IMR-90 (cell line): ENCODE measurements at regions not wholly inside any gene's neighbourhood (a gene's known extent, or its start where the extent isn't known, plus 50 kb on each side); places are given as distances from the start of the nearest gene placed in this dataset.

Experiments
- ATAC-seq: fragments of 200-7000 bp; cut with Tn5 transposase; 2 replicates; pipeline ENCODE4 v1.9.1; 2020; ENCODE audit warnings: low read depth, mild to moderate bottlenecking, moderate library complexity
- BruUV-seq: library from RNA; stranded (reverse); fragments of 400-500 nt; replicated peaks from 2 replicates; lab custom pipeline; 2021; lab: Mats Ljungman, UMichigan
- CTCF ChIA-PET: fragments of 300-600 bp; formaldehyde crosslinking; extraction: SDS; loops from one replicate; lab custom pipeline; 2021; ENCODE audit warnings: antibody characterized with exemption; lab: Yijun Ruan, JAX
- POLR2A ChIA-PET: fragments of 300-600 bp; sonication (Branson Sonifier 250); formaldehyde crosslinking; loops from one replicate; lab custom pipeline; 2022; ENCODE audit warnings: antibody characterized with exemption; ENCODE audit not compliant: unreplicated experiment; lab: Charles Lee
- DNase-seq: peaks from one replicate; pipeline ENCODE4 v3.0.0; 2013
- H2AFZ ChIP-seq: replicated peaks from 2 replicates; pipeline ENCODE3; 2013; ENCODE audit warnings: low read length, mild to moderate bottlenecking; ENCODE audit not compliant: poor library complexity
- H2AK5ac ChIP-seq: 2 replicates; pipeline ENCODE4 v1.6.1; 2013; ENCODE audit warnings: low read depth, low read length, inconsistent platforms
- H2AK9ac ChIP-seq: replicated peaks from 2 replicates; pipeline ENCODE3; 2013; ENCODE audit warnings: mild to moderate bottlenecking, low read depth, low read length, moderate library complexity; ENCODE audit not compliant: poor library complexity
- H2BK120ac ChIP-seq: 2 replicates; pipeline ENCODE4 v1.6.1; 2013; ENCODE audit warnings: low read depth, low read length, inconsistent platforms
- H2BK15ac ChIP-seq: 3 replicates; pipeline ENCODE4 v1.6.1; 2013; ENCODE audit warnings: low read depth, low read length, inconsistent platforms
- H2BK20ac ChIP-seq: 2 replicates; pipeline ENCODE4 v1.6.1; 2013; ENCODE audit warnings: low read depth, mild to moderate bottlenecking, inconsistent platforms, low read length, moderate library complexity
- H2BK5ac ChIP-seq: 2 replicates; pipeline ENCODE4 v1.6.1; 2013; ENCODE audit warnings: mild to moderate bottlenecking, low read depth, low read length, inconsistent platforms; ENCODE audit not compliant: poor library complexity, severe bottlenecking
- H3K14ac ChIP-seq: replicated peaks from 2 replicates; pipeline ENCODE4 v1.6.1; 2013; ENCODE audit warnings: low read depth, low read length, inconsistent platforms
- H3K18ac ChIP-seq: 2 replicates; pipeline ENCODE4 v1.6.1; 2013; ENCODE audit warnings: low read depth, low read length, control low read depth
- H3K23ac ChIP-seq: 2 replicates; pipeline ENCODE4 v1.6.1; 2013; ENCODE audit warnings: low read depth, low read length, inconsistent platforms
- H3K27ac ChIP-seq: 2 replicates; pipeline ENCODE4 v1.5.1; 2013; ENCODE audit warnings: mild to moderate bottlenecking, control low read depth, low read length; ENCODE audit not compliant: insufficient read depth
- H3K27me3 ChIP-seq: 2 replicates; pipeline ENCODE4 v1.6.1; 2013; ENCODE audit warnings: low read length; ENCODE audit not compliant: control insufficient read depth, insufficient read depth
- H3K36me3 ChIP-seq: 2 replicates; pipeline ENCODE4 v1.6.1; 2013; ENCODE audit warnings: low read length, mixed read lengths; ENCODE audit not compliant: control insufficient read depth, insufficient read depth
- H3K4ac ChIP-seq: 2 replicates; pipeline ENCODE4 v1.6.1; 2013; ENCODE audit warnings: low read depth, low read length, inconsistent platforms
- H3K4me1 ChIP-seq: 2 replicates; pipeline ENCODE4 v1.6.1; 2013; ENCODE audit warnings: low read length, mixed read lengths; ENCODE audit not compliant: control insufficient read depth, insufficient read depth
- H3K4me2 ChIP-seq: 2 replicates; pipeline ENCODE4 v1.6.1; 2013; ENCODE audit warnings: low read depth, mild to moderate bottlenecking, control low read depth, low read length, moderate library complexity
- H3K4me3 ChIP-seq: 2 replicates; pipeline ENCODE4 v1.5.1; 2013; ENCODE audit warnings: low read depth, mild to moderate bottlenecking, control low read depth, low read length, moderate library complexity; ENCODE audit not compliant: insufficient read depth
- H3K56ac ChIP-seq: 2 replicates; pipeline ENCODE4 v1.6.1; 2013; ENCODE audit warnings: low read length, inconsistent platforms; ENCODE audit not compliant: insufficient read depth; ENCODE audit errors: extremely low read depth
- H3K79me1 ChIP-seq, 2 experiments: 2 replicates each; pipeline ENCODE4 v1.6.1; 2013; ENCODE audit warnings: low read length in 2 of 2, inconsistent platforms in 1 of 2, low read depth in 1 of 2
- H3K9ac ChIP-seq: 2 replicates; pipeline ENCODE4 v1.6.1; 2013; ENCODE audit warnings: low read depth, low read length, control low read depth
- H3K9me1 ChIP-seq: 2 replicates; pipeline ENCODE4 v1.6.1; 2013; ENCODE audit warnings: low read length, inconsistent platforms; ENCODE audit not compliant: insufficient read depth
- H3K9me3 ChIP-seq: 2 replicates; pipeline ENCODE4 v1.6.1; 2013; ENCODE audit warnings: low read length; ENCODE audit not compliant: control insufficient read depth, insufficient read depth
- H4K20me1 ChIP-seq: 2 replicates; pipeline ENCODE4 v1.6.1; 2013; ENCODE audit warnings: low read length, inconsistent platforms; ENCODE audit not compliant: insufficient read depth
- H4K5ac ChIP-seq: 2 replicates; pipeline ENCODE4 v1.6.1; 2013; ENCODE audit warnings: mild to moderate bottlenecking, low read depth, low read length, control low read depth
- H4K8ac ChIP-seq, 2 experiments: 2 replicates each; pipeline ENCODE4 v1.6.1; 2013; ENCODE audit warnings: low read depth in 2 of 2, low read length in 2 of 2, control low read depth in 1 of 2, inconsistent platforms in 1 of 2
- H4K91ac ChIP-seq: 2 replicates; pipeline ENCODE4 v1.6.1; 2013; ENCODE audit warnings: low read depth, low read length, inconsistent platforms; ENCODE audit not compliant: insufficient read depth
- BHLHE40 ChIP-seq: fragments of 150-350 bp; IDR thresholded peaks from 2 replicates; pipeline ENCODE4 v1.6.1; 2016; ENCODE audit warnings: mild to moderate bottlenecking, low read depth, low read length
- CEBPB ChIP-seq: IDR thresholded peaks from 2 replicates; pipeline ENCODE4 v1.6.1; 2012; ENCODE audit warnings: low read depth, low read length, improper control_type of control experiment
- CHD1 ChIP-seq: IDR thresholded peaks from 2 replicates; pipeline ENCODE4 v1.6.1; 2012; ENCODE audit warnings: low read depth, low read length, improper control_type of control experiment
- ELK1 ChIP-seq: fragments of 150-350 bp; IDR thresholded peaks from 2 replicates; pipeline ENCODE4 v1.6.1; 2016; ENCODE audit warnings: low read depth, mild to moderate bottlenecking, low read length, moderate library complexity, borderline replicate concordance
- FOS ChIP-seq: fragments of 150-350 bp; IDR thresholded peaks from 2 replicates; pipeline ENCODE4 v1.6.1; 2016; ENCODE audit warnings: low read depth, low read length
- MAFK ChIP-seq: IDR thresholded peaks from 2 replicates; pipeline ENCODE4 v1.6.1; 2012; ENCODE audit warnings: low read depth, low read length, improper control_type of control experiment
- MAZ ChIP-seq: IDR thresholded peaks from 2 replicates; pipeline ENCODE4 v1.6.1; 2012; ENCODE audit warnings: low read depth, mild to moderate bottlenecking, low read length, improper control_type of control experiment, moderate library complexity, borderline replicate concordance
- MXI1 ChIP-seq: IDR thresholded peaks from 2 replicates; pipeline ENCODE4 v1.6.1; 2012; ENCODE audit warnings: low read depth, mild to moderate bottlenecking, low read length, moderate library complexity, borderline replicate concordance
- NFE2L2 ChIP-seq: fragments of 150-350 bp; IDR thresholded peaks from 2 replicates; pipeline ENCODE4 v1.6.1; 2016; ENCODE audit warnings: low read depth, mild to moderate bottlenecking, low read length
- POLR2A ChIP-seq: IDR thresholded peaks from 2 replicates; pipeline ENCODE4 v1.6.1; 2012; ENCODE audit warnings: mild to moderate bottlenecking, low read depth, low read length
- RAD21 ChIP-seq: IDR thresholded peaks from 2 replicates; pipeline ENCODE4 v1.6.1; 2012; ENCODE audit warnings: low read length, improper control_type of control experiment
- RCOR1 ChIP-seq: IDR thresholded peaks from 2 replicates; pipeline ENCODE4 v1.6.1; 2012; ENCODE audit warnings: mild to moderate bottlenecking, low read length, improper control_type of control experiment; ENCODE audit not compliant: insufficient replicate concordance
- RFX5 ChIP-seq: IDR thresholded peaks from 2 replicates; pipeline ENCODE4 v1.8.0; 2012; ENCODE audit warnings: low read depth, mild to moderate bottlenecking, low read length, moderate library complexity
- SMC3 ChIP-seq: fragments of 150-350 bp; IDR thresholded peaks from 2 replicates; pipeline ENCODE4 v1.6.1; 2016; ENCODE audit warnings: low read depth, mild to moderate bottlenecking, antibody characterized with exemption, low read length, moderate library complexity
- WGBS, 2 experiments: methylation state at CpG; one replicate each; pipeline versions ENCODE4 v1.1.5 to v1.1.7; 2013; ENCODE audit warnings: missing lambda C conversion rate in 2 of 2; ENCODE audit not compliant: insufficient read length in 1 of 2; ENCODE audit errors: extremely low coverage in 2 of 2; 5-methylcytosine and 5-hydroxymethylcytosine counted together
- dilution Hi-C: fragments of 300-500 bp; cut with HindIII; formaldehyde crosslinking; loops from one replicate; pipeline ENCODE4 v1.14.3; 2018; ENCODE audit warnings: low sequenced_read_pairs; ENCODE audit not compliant: unreplicated experiment
- in situ Hi-C: fragments of 300-500 bp; cut with MboI; formaldehyde crosslinking; loops from 3 replicates; pipeline ENCODE4 v1.14.3; 2019; ENCODE audit warnings: low sequenced_read_pairs, inconsistent platforms, mixed read lengths
- intact Hi-C: fragments of 100-400 bp; cut with micrococcal nuclease; formaldehyde crosslinking; loops from 2 replicates; pipeline ENCODE4 v1.10.0; 2022
- TF ChIP-seq, protein P1 (sequence below): conservative IDR thresholded peaks from 2 replicates; pipeline ENCODE4 v1.5.1; 2012; ENCODE audit warnings: mild to moderate bottlenecking, low read depth, low read length, improper control_type of control experiment
- TF ChIP-seq, protein P2 (sequence below): fragments of 150-350 bp; IDR thresholded peaks from 2 replicates; pipeline ENCODE4 v1.6.1; 2017; ENCODE audit warnings: mild to moderate bottlenecking, antibody characterized with exemption, low read length, low read depth

DNA sequence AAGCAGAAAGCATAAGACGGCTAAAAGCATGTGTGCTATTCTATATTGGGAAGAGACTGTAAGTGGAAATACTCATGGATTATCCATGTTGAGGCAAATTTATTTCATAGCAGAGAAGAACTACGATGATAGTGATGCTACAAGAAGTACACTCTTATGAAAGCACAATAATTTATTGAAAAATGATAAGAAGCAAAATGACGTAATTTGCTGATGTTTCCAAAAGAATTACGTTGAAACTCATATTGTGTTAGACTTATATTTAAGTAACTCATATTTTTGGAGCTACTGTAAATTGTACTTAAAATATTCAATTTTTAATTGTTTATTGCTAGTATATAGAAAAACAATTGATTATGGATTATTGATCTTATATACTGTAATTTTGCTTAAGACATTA is 1622.5 kb downstream of the REEP3 start:
- Histone ChIP-seq H2AK5ac (no peak overlapping the region), H2BK120ac (no peak overlapping the region), H3K4me2 (no peak overlapping the region), H3K36me3 (no peaks in the 10 kb centered on the region), H4K5ac (no peak overlapping the region), H3K27me3 (no peaks in the 10 kb centered on the region), H4K20me1 (no peaks in the 10 kb centered on the region), H3K56ac (no peak overlapping the region), H3K9ac (no peak overlapping the region), H2AK9ac (no peak overlapping the region), H3K27ac (no peak overlapping the region), H3K9me1 (no peaks in the 10 kb centered on the region), H2BK15ac (no peak overlapping the region), H2AFZ (no peak overlapping the region), H3K79me1 (no peaks in the 10 kb centered on the region), H3K14ac (no peak overlapping the region), H2BK20ac (no peak overlapping the region), H2BK5ac (no peak overlapping the region), H3K4ac (no peak overlapping the region), H3K9me3 (no peaks in the 10 kb centered on the region), H3K18ac (no peak overlapping the region), H3K4me1 (no peaks in the 10 kb centered on the region), H3K4me3 (no peak overlapping the region), H4K8ac (no peak overlapping the region), H3K23ac (no peak overlapping the region), H4K91ac (no peak overlapping the region)
- no TSS peak for BruUV-seq
- ATAC-seq = no peak
- CTCF ChIA-PET = no interaction called here
- in situ Hi-C loops = no loop called here
- 83% methylated on average over 1 of the region's 4 CpGs; no CpG with 5 or more reads in 1 of the 2 experiments for WGBS, 2 experiments
- dilution Hi-C loops = no loop called here
- DNase-seq = no peak
- TF ChIP-seq RCOR1 = no peak
- TF ChIP-seq MAFK = no peak
- TF ChIP-seq MAZ = no peak
- no peak for TF ChIP-seq MXI1
- no peak for TF ChIP-seq BHLHE40
- no peak for TF ChIP-seq CEBPB
- no peak for TF ChIP-seq POLR2A
- no peak for TF ChIP-seq CHD1
- TF ChIP-seq RAD21 = no peak
- TF ChIP-seq, protein P1, sequence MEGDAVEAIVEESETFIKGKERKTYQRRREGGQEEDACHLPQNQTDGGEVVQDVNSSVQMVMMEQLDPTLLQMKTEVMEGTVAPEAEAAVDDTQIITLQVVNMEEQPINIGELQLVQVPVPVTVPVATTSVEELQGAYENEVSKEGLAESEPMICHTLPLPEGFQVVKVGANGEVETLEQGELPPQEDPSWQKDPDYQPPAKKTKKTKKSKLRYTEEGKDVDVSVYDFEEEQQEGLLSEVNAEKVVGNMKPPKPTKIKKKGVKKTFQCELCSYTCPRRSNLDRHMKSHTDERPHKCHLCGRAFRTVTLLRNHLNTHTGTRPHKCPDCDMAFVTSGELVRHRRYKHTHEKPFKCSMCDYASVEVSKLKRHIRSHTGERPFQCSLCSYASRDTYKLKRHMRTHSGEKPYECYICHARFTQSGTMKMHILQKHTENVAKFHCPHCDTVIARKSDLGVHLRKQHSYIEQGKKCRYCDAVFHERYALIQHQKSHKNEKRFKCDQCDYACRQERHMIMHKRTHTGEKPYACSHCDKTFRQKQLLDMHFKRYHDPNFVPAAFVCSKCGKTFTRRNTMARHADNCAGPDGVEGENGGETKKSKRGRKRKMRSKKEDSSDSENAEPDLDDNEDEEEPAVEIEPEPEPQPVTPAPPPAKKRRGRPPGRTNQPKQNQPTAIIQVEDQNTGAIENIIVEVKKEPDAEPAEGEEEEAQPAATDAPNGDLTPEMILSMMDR = no peak
- no peak for TF ChIP-seq SMC3
- TF ChIP-seq RFX5 = no peak
- no peak for TF ChIP-seq ELK1
- TF ChIP-seq NFE2L2 = no peak
- TF ChIP-seq FOS = no peak
- TF ChIP-seq, protein P2, sequence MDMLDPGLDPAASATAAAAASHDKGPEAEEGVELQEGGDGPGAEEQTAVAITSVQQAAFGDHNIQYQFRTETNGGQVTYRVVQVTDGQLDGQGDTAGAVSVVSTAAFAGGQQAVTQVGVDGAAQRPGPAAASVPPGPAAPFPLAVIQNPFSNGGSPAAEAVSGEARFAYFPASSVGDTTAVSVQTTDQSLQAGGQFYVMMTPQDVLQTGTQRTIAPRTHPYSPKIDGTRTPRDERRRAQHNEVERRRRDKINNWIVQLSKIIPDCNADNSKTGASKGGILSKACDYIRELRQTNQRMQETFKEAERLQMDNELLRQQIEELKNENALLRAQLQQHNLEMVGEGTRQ = no peak
- POLR2A ChIA-PET = no interaction called here
- intact Hi-C loops = no loop called here
